ENCODE measurements at regions not wholly inside any gene's neighbourhood (a gene's known extent, or its start where the extent isn't known, plus 50 kb on each side); places are given as distances from the start of the nearest gene placed in this dataset.

DNA sequence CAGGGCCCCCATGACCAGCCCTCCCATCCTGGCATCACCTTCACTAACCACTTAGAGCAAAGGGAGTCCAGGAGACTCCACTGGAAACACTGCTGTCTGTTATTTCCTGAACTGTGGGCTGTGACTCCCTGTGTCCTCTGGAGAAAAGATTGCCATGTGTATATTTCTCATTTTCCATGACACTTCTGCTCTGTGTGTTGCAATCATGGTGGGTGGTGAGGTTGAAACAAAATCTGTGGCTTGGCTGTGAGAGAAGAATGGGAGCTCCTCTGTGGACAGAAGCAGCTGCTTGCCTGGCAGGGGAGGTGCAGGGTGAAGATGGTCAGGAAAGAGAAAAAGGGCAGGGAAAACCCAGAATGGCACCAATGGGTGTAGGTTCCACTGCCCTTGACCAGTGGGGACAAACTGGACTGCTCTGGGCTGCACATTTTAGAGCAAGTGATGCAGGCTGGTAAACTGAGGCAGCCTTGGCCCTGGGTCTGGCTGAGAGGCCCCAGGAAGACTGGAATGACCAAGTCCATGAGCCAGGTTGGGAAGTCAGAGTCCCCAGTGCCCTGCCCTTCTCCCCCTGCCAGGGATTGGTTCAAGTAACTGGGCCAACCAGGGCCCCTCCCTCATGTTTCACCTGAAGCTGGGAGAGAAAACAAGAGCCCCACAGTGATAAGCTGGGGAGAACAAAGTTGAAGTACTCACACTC lies 314.3 kb downstream of the C16orf95 start:
- Histone ChIP-seq H3K9me3 (no peaks in the 10 kb centered on the region), H3K4me1 (ENCODE audit: control insufficient read depth in 1 of 2, low read depth in 2 of 2) (no peaks in the 10 kb centered on the region), H3K27ac (no peak overlapping the region), H3K4me3 (no peak overlapping the region), H3K27me3 (replicated peaks; ENCODE audit: insufficient read depth) (no peaks in the 10 kb centered on the region), H3K36me3 (no peaks in the 10 kb centered on the region)
- TF ChIP-seq, protein P1, sequence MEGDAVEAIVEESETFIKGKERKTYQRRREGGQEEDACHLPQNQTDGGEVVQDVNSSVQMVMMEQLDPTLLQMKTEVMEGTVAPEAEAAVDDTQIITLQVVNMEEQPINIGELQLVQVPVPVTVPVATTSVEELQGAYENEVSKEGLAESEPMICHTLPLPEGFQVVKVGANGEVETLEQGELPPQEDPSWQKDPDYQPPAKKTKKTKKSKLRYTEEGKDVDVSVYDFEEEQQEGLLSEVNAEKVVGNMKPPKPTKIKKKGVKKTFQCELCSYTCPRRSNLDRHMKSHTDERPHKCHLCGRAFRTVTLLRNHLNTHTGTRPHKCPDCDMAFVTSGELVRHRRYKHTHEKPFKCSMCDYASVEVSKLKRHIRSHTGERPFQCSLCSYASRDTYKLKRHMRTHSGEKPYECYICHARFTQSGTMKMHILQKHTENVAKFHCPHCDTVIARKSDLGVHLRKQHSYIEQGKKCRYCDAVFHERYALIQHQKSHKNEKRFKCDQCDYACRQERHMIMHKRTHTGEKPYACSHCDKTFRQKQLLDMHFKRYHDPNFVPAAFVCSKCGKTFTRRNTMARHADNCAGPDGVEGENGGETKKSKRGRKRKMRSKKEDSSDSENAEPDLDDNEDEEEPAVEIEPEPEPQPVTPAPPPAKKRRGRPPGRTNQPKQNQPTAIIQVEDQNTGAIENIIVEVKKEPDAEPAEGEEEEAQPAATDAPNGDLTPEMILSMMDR (IDR thresholded peaks at IDR 0.05) = no peak
- ATAC-seq (ENCODE audit: insufficient number of reproducible peaks, low FRiP score, low read depth) = no peak
- DNase-seq (ENCODE audit: low spot score) = no peak

DNA sequence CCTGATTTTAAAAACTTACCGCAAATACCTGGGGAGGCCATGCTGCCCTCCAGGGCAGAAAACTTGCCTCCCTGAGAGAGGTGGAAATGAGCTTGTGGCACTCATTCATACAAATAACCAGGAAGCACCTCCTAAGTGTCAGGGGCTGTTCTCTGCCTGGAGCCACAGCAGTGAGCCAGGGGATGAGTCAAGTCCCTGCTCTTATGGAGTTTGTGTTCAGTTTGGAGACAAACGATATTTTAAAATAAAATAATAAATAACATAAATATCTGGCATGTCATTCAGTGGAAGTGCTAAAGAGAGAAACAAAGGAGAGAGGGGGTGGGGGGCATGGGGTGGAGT lies 313.8 kb downstream of the C16orf95 start:
- Histone ChIP-seq H3K27me3 (replicated peaks; ENCODE audit: insufficient read depth) (no peaks in the 10 kb centered on the region), H3K4me3 (no peak overlapping the region), H3K27ac (no peak overlapping the region), H3K36me3 (no peaks in the 10 kb centered on the region), H3K9me3 (no peaks in the 10 kb centered on the region), H3K4me1 (ENCODE audit: control insufficient read depth in 1 of 2, low read depth in 2 of 2) (no peaks in the 10 kb centered on the region)
- ATAC-seq (ENCODE audit: insufficient number of reproducible peaks, low FRiP score, low read depth) = no peak
- TF ChIP-seq, protein P1 (IDR thresholded peaks at IDR 0.05) = no peak
- DNase-seq (ENCODE audit: low spot score) = no peak

GRCh38 chr16:87006021-87006420 lies 311.2 kb downstream of the C16orf95 start:
- Histone ChIP-seq H3K27ac (no peak overlapping the region), H3K9me3 (no peaks in the 10 kb centered on the region), H3K36me3 (no peaks in the 10 kb centered on the region), H3K4me1 (ENCODE audit: control insufficient read depth in 1 of 2, low read depth in 2 of 2) (no peaks in the 10 kb centered on the region), H3K4me3 (no peak overlapping the region), H3K27me3 (replicated peaks; ENCODE audit: insufficient read depth) (no peaks in the 10 kb centered on the region)
- no peak for ATAC-seq (ENCODE audit: insufficient number of reproducible peaks, low FRiP score, low read depth)
- TF ChIP-seq, protein P1 (IDR thresholded peaks at IDR 0.05) = no peak
- DNase-seq (ENCODE audit: low spot score) = no peak

- Histone ChIP-seq H3K27ac (no peak overlapping the region), H3K4me3 (no peak overlapping the region), H3K36me3 (no peaks in the 10 kb centered on the region), H3K4me1 (ENCODE audit: control insufficient read depth in 1 of 2, low read depth in 2 of 2) (no peaks in the 10 kb centered on the region), H3K27me3 (replicated peaks; ENCODE audit: insufficient read depth) (no peaks in the 10 kb centered on the region), H3K9me3 (no peaks in the 10 kb centered on the region)
- DNase-seq (ENCODE audit: low spot score) (no peak), ATAC-seq (ENCODE audit: insufficient number of reproducible peaks, low FRiP score, low read depth) (no peak)
- TF ChIP-seq, protein P1 (IDR thresholded peaks at IDR 0.05) = no peak
These were observed 310.1 kb downstream of the C16orf95 start for GRCh38 chr16:87006789-87007745.

DNA sequence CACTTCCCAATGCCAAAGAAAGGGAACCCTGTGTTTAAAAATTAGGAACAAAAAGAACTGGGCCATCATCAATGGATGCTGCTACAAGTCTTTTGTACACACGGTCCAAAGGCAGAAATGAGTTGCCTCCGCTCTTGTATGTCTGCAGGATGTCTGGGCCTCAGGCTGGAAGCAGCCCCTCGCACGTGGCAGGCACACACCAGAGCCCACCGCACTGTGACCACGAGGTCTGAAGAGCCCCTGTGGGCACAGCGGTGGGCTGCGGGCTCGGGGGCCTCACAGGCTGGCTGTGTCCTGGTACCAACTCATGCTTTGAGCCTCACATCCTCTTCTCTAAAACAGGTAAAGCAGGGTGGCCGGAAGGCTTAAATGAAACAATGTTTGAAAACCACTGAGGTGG lies 309.3 kb downstream of the C16orf95 start:
- H3K4me1 ChIP-seq (ENCODE audit: control insufficient read depth in 1 of 2, low read depth in 2 of 2) = no peaks in the 10 kb centered on the region
- DNase-seq (ENCODE audit: low spot score) (no peak), ATAC-seq (ENCODE audit: insufficient number of reproducible peaks, low FRiP score, low read depth) (no peak)
- no peaks in the 10 kb centered on the region for H3K36me3 ChIP-seq
- H3K27me3 ChIP-seq (replicated peaks; ENCODE audit: insufficient read depth) = no peaks in the 10 kb centered on the region
- no peak overlapping the region for H3K4me3 ChIP-seq
- no peak overlapping the region for H3K27ac ChIP-seq
- TF ChIP-seq, protein P1 (IDR thresholded peaks at IDR 0.05) = no peak
- H3K9me3 ChIP-seq = no peaks in the 10 kb centered on the region

Measured in thoracic aorta (tissue), 2 donors.